ENCODE measurements at regions not wholly inside any gene's neighbourhood (a gene's known extent, or its start where the extent isn't known, plus 50 kb on each side); places are given as distances from the start of the nearest gene placed in this dataset.

DNA sequence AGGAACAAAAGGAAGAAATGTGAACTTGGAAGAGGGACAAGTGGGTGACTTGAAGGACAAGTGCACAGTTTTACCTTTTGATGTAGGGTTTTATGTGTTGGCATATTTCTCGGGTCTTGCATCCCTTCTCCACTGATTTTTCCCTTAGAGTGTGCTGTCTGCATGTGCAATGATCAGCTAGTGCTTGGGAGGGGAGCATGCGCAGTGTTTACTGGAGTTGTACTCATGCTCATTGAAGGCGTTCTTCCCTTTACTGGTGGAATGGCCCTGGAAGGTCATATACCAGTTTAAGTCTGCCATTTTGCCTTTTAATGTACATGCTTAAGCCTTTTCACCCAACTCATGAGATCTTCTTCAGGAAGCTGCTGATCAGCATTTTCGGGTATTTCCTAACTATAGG, 1168.0 kb downstream of the SUCLG1 start:
- no peak for TF ChIP-seq SIN3A (IDR thresholded peaks at IDR 0.05; ENCODE audit: borderline replicate concordance, insufficient read depth, low read depth, low read length)
- no peak for TF ChIP-seq POLR2AphosphoS5 (IDR thresholded peaks at IDR 0.05; ENCODE audit: low read depth, low read length)
- TF ChIP-seq, protein P1, sequence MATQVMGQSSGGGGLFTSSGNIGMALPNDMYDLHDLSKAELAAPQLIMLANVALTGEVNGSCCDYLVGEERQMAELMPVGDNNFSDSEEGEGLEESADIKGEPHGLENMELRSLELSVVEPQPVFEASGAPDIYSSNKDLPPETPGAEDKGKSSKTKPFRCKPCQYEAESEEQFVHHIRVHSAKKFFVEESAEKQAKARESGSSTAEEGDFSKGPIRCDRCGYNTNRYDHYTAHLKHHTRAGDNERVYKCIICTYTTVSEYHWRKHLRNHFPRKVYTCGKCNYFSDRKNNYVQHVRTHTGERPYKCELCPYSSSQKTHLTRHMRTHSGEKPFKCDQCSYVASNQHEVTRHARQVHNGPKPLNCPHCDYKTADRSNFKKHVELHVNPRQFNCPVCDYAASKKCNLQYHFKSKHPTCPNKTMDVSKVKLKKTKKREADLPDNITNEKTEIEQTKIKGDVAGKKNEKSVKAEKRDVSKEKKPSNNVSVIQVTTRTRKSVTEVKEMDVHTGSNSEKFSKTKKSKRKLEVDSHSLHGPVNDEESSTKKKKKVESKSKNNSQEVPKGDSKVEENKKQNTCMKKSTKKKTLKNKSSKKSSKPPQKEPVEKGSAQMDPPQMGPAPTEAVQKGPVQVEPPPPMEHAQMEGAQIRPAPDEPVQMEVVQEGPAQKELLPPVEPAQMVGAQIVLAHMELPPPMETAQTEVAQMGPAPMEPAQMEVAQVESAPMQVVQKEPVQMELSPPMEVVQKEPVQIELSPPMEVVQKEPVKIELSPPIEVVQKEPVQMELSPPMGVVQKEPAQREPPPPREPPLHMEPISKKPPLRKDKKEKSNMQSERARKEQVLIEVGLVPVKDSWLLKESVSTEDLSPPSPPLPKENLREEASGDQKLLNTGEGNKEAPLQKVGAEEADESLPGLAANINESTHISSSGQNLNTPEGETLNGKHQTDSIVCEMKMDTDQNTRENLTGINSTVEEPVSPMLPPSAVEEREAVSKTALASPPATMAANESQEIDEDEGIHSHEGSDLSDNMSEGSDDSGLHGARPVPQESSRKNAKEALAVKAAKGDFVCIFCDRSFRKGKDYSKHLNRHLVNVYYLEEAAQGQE (IDR thresholded peaks at IDR 0.05; ENCODE audit: insufficient read depth in 1 of 2, low read depth in 2 of 2, low read length in 1 of 2), result no peak
- TF ChIP-seq, protein P2, sequence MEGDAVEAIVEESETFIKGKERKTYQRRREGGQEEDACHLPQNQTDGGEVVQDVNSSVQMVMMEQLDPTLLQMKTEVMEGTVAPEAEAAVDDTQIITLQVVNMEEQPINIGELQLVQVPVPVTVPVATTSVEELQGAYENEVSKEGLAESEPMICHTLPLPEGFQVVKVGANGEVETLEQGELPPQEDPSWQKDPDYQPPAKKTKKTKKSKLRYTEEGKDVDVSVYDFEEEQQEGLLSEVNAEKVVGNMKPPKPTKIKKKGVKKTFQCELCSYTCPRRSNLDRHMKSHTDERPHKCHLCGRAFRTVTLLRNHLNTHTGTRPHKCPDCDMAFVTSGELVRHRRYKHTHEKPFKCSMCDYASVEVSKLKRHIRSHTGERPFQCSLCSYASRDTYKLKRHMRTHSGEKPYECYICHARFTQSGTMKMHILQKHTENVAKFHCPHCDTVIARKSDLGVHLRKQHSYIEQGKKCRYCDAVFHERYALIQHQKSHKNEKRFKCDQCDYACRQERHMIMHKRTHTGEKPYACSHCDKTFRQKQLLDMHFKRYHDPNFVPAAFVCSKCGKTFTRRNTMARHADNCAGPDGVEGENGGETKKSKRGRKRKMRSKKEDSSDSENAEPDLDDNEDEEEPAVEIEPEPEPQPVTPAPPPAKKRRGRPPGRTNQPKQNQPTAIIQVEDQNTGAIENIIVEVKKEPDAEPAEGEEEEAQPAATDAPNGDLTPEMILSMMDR (IDR thresholded peaks at IDR 0.05), result no peak
- no peak for TF ChIP-seq TCF7L2 (IDR thresholded peaks at IDR 0.05; ENCODE audit: low read depth, low read length)

Measured in Panc1 (cell line).